Bronchial epithelial cell (primary cell): ENCODE measurements at regions not wholly inside any gene's neighbourhood (a gene's known extent, or its start where the extent isn't known, plus 50 kb on each side); places are given as distances from the start of the nearest gene placed in this dataset.

Source experiments
- DNase-seq: peaks from one replicate; pipeline ENCODE4 v3.0.0-alpha.2; 2010; ENCODE audit warnings: low read depth
- FAIRE-seq: peaks from 2 replicates; lab custom pipeline; 2011; peaks lifted over from hg19 to GRCh38; lab: Jason Lieb, UNC
- H3K27me3 ChIP-seq: 2 replicates; pipeline ENCODE4 v1.5.1; 2011; ENCODE audit warnings: low read length; ENCODE audit not compliant: control insufficient read depth, insufficient read depth
- H3K36me3 ChIP-seq: 2 replicates; pipeline ENCODE4 v1.5.1; 2011; ENCODE audit warnings: low read length; ENCODE audit not compliant: control insufficient read depth, insufficient read depth
- H3K4me3 ChIP-seq: 2 replicates; pipeline ENCODE4 v1.5.1; 2011; ENCODE audit warnings: mild to moderate bottlenecking, low read depth, low read length, control low read depth
- CTCF ChIP-seq: IDR thresholded peaks from 2 replicates; pipeline ENCODE4 v1.5.1; 2011; ENCODE audit warnings: mild to moderate bottlenecking, moderate library complexity, low read length, control low read depth, inconsistent platforms; ENCODE audit not compliant: insufficient read depth, severe bottlenecking

- Histone ChIP-seq H3K27me3 (no peaks in the 10 kb centered on the region), H3K4me3 (no peak overlapping the region), H3K36me3 (no peaks in the 10 kb centered on the region)
- FAIRE-seq (no peak), DNase-seq (no peak)
- TF ChIP-seq CTCF, result no peak
Observed at GRCh38 chr2:224136396-224136795, 97.3 kb upstream of the SERPINE2 start.

GRCh38 chr2:224135881-224136280 lies 96.8 kb upstream of the SERPINE2 start:
- TF ChIP-seq CTCF, result no peak
- DNase-seq (no peak), FAIRE-seq (no peak)

GRCh38 chr2:224134003-224134734 lies 95.1 kb upstream of the SERPINE2 start:
- Histone ChIP-seq H3K27me3 (no peaks in the 10 kb centered on the region), H3K4me3 (no peak overlapping the region), H3K36me3 (no peaks in the 10 kb centered on the region)
- no peak for DNase-seq
- no peak for TF ChIP-seq CTCF
- no peak for FAIRE-seq

More at GRCh38 chr2:224135881-224136280, 96.8 kb upstream of the SERPINE2 start:
- no peaks in the 10 kb centered on the region for H3K27me3 ChIP-seq
- no peak overlapping the region for H3K4me3 ChIP-seq
- H3K36me3 ChIP-seq, result no peaks in the 10 kb centered on the region

- no peak for TF ChIP-seq CTCF
- DNase-seq (no peak), FAIRE-seq (no peak)
- Histone ChIP-seq H3K4me3 (no peak overlapping the region), H3K36me3 (no peaks in the 10 kb centered on the region), H3K27me3 (no peaks in the 10 kb centered on the region)
Observed at GRCh38 chr2:224133387-224133786, 94.3 kb upstream of the SERPINE2 start.

GRCh38 chr2:224127871-224128501 lies 88.9 kb upstream of the SERPINE2 start:
- Histone ChIP-seq H3K36me3 (no peaks in the 10 kb centered on the region), H3K27me3 (no peaks in the 10 kb centered on the region), H3K4me3 (no peak overlapping the region)
- TF ChIP-seq CTCF, result no peak
- no peak for FAIRE-seq
- no peak for DNase-seq
